ENCODE measurements at regions not wholly inside any gene's neighbourhood (a gene's known extent, or its start where the extent isn't known, plus 50 kb on each side); places are given as distances from the start of the nearest gene placed in this dataset.

- TF ChIP-seq, protein P1, sequence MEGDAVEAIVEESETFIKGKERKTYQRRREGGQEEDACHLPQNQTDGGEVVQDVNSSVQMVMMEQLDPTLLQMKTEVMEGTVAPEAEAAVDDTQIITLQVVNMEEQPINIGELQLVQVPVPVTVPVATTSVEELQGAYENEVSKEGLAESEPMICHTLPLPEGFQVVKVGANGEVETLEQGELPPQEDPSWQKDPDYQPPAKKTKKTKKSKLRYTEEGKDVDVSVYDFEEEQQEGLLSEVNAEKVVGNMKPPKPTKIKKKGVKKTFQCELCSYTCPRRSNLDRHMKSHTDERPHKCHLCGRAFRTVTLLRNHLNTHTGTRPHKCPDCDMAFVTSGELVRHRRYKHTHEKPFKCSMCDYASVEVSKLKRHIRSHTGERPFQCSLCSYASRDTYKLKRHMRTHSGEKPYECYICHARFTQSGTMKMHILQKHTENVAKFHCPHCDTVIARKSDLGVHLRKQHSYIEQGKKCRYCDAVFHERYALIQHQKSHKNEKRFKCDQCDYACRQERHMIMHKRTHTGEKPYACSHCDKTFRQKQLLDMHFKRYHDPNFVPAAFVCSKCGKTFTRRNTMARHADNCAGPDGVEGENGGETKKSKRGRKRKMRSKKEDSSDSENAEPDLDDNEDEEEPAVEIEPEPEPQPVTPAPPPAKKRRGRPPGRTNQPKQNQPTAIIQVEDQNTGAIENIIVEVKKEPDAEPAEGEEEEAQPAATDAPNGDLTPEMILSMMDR (conservative IDR thresholded peaks at IDR 0.05; ENCODE audit: low read depth, low read length), result no peak
- DNase-seq (ENCODE audit: low read depth), result no peak
- no peak overlapping the region for H3K4me3 ChIP-seq (ENCODE audit: low read depth, low read length)
Measured at GRCh38 chr2:149841396-149841795, 253.8 kb upstream of the MMADHC start.

DNA sequence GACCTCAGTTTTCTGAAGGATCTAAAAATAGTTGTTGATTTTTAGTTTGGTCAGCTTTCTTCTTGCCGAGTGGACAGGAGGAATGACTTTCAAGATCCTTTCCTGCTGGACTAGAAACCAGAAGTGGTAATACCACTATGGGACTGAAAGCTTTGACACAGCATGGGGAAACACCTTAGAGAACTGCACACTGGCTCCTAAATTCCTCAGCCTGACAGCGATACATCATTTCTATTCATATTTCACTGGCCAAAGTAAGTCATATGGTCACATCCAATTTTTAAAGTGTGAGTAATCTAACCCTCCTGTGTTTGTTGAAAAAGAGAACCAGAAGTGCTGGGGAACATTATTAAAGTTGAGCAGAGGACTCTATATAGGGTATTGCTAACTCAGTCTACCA lies 244.7 kb upstream of the MMADHC start:
- DNase-seq (ENCODE audit: low read depth), result peak; percentile 48

GRCh38 chr2:149828520-149829210 lies 241.1 kb upstream of the MMADHC start:
- H3K4me3 ChIP-seq (ENCODE audit: low read depth, low read length), result no peak overlapping the region
- no peak for DNase-seq (ENCODE audit: low read depth)
- TF ChIP-seq, protein P1 (conservative IDR thresholded peaks at IDR 0.05; ENCODE audit: low read depth, low read length), result no peak

More for the DNA sequence above, 244.7 kb upstream of the MMADHC start:
- no peak overlapping the region for H3K4me3 ChIP-seq (ENCODE audit: low read depth, low read length)
- TF ChIP-seq, protein P1 (conservative IDR thresholded peaks at IDR 0.05; ENCODE audit: low read depth, low read length), result no peak

GRCh38 chr2:149827585-149828126 lies 240.1 kb upstream of the MMADHC start:
- DNase-seq (ENCODE audit: low read depth), result peak; percentile 21
- H3K4me3 ChIP-seq (ENCODE audit: low read depth, low read length), result no peak overlapping the region
- TF ChIP-seq, protein P1 (conservative IDR thresholded peaks at IDR 0.05; ENCODE audit: low read depth, low read length), result no peak

DNA sequence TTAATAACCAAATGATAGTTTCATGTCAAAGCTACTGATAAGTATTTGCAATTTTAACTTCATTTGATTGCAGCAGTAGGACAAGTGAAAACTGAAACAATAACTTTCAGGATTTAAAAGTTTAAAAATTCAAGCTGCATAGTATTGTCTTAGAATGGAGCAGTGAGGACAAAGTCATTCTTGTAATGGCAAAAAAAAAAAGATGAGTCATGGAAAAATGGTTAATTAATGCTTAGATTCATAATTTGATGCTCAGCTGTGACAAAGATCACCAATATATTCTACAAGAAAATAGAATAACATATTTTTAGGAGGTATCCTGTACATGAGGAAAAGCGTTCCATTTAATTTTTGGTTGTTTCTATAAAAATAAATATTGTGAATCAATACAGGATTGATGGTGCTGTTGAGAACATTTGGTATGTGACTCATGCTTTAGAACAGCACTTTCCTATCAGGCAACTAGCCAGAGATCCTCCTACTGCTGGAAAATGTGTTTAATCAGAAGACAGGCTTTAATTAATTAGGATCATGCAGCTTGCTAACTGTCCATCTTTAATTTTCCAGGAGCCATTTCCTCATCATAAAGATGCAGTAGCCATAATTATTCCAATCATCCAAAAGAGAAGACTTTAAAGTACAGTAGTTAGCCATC lies 239.0 kb upstream of the MMADHC start:
- peak; percentile 33 for DNase-seq (ENCODE audit: low read depth)
- TF ChIP-seq, protein P1 (conservative IDR thresholded peaks at IDR 0.05; ENCODE audit: low read depth, low read length), result no peak
- H3K4me3 ChIP-seq (ENCODE audit: low read depth, low read length), result no peak overlapping the region

GRCh38 chr2:149825473-149825872 lies 237.9 kb upstream of the MMADHC start:
- TF ChIP-seq, protein P1 (conservative IDR thresholded peaks at IDR 0.05; ENCODE audit: low read depth, low read length), result no peak
- H3K4me3 ChIP-seq (ENCODE audit: low read depth, low read length), result no peak overlapping the region
- no peak for DNase-seq (ENCODE audit: low read depth)
